ENCODE measurements at regions not wholly inside any gene's neighbourhood (a gene's known extent, or its start where the extent isn't known, plus 50 kb on each side); places are given as distances from the start of the nearest gene placed in this dataset.

GRCh38 chr12:90020436-90020835 is 311.8 kb upstream of the ATP2B1 start:
- no peak overlapping the region for H2BK5ac ChIP-seq (ENCODE audit: insufficient read length, low read length)
- H3K23me2 ChIP-seq (ENCODE audit: insufficient read length, low read depth, low read length, poor library complexity, severe bottlenecking) = no peaks in the 10 kb centered on the region
- H3K27ac ChIP-seq (ENCODE audit: insufficient read length, low read depth, low read length) = no peak overlapping the region
- H3K4me1 Mint-ChIP-seq = peaks cover 2 to 3% of the 10 kb centered on the region in 2 experiments; a peak in 1 of 4 replicates
- H3K27ac Mint-ChIP-seq = no peak overlapping the region
- TF ChIP-seq CTCF (conservative IDR thresholded peaks at IDR 0.05) = no peak
- H3K14ac ChIP-seq (ENCODE audit: insufficient read depth, low read length) = no peak overlapping the region
- no peaks in the 10 kb centered on the region for H4K20me1 ChIP-seq (ENCODE audit: control insufficient read depth, insufficient read depth, insufficient read length)
- no peaks in the 10 kb centered on the region for H3K79me2 ChIP-seq (ENCODE audit: insufficient read depth, low read length)
- H2AK5ac ChIP-seq (ENCODE audit: insufficient read length, low read length) = no peak overlapping the region
- no peak overlapping the region for H4K91ac ChIP-seq (ENCODE audit: insufficient read length, low read depth, low read length)
- no peak overlapping the region for H2BK12ac ChIP-seq (ENCODE audit: insufficient read length, low read depth, low read length)
- no peak overlapping the region for H3K23ac ChIP-seq (ENCODE audit: insufficient read length, low read depth, low read length)
- no peak overlapping the region for H4K5ac ChIP-seq (ENCODE audit: insufficient read length, low read depth, low read length)
- no peak overlapping the region for H2AFZ ChIP-seq (ENCODE audit: low read length)
- no peak for DNase-seq
- no peaks in the 10 kb centered on the region for H3K36me3 Mint-ChIP-seq (ENCODE audit: insufficient read depth in 1 of 3, low read depth in 3 of 3)
- H3K79me1 ChIP-seq (ENCODE audit: insufficient read depth, low read depth, low read length, poor library complexity, severe bottlenecking) = no peaks in the 10 kb centered on the region
- no peak overlapping the region for H3K4ac ChIP-seq (ENCODE audit: low read depth, low read length)
- no peak overlapping the region for H3T11ph ChIP-seq (ENCODE audit: low read length)
- no peak overlapping the region for H2BK15ac ChIP-seq (ENCODE audit: low read depth, low read length)
- H3K27me3 ChIP-seq (ENCODE audit: insufficient read depth, low read length) = no peaks in the 10 kb centered on the region
- H3K9ac ChIP-seq (ENCODE audit: extremely low read depth, insufficient read length, low read length) = no peak overlapping the region
- no peaks in the 10 kb centered on the region for H3K9me3 ChIP-seq (ENCODE audit: control insufficient read depth, low read depth, low read length)
- no peaks in the 10 kb centered on the region for H3K27me3 Mint-ChIP-seq (ENCODE audit: low read depth)
- H3K4me3 Mint-ChIP-seq = no peak overlapping the region
- no CpG with 5 or more reads among the region's 2 CpGs for WGBS (ENCODE audit: extremely low coverage, insufficient read length, low lambda C conversion rate)
- no peak overlapping the region for H4K8ac ChIP-seq (replicated peaks; ENCODE audit: insufficient read length, low read depth, low read length)
- no peak overlapping the region for H2BK20ac ChIP-seq (ENCODE audit: low read depth, low read length, poor library complexity, severe bottlenecking)
- no peak overlapping the region for H2BK120ac ChIP-seq (ENCODE audit: low read depth, low read length, poor library complexity, severe bottlenecking)
- H3K56ac ChIP-seq (ENCODE audit: insufficient read length, low read depth, low read length) = no peak overlapping the region
- H3K18ac ChIP-seq (ENCODE audit: insufficient read length, low read depth, low read length) = no peak overlapping the region
- H3K4me1 ChIP-seq (ENCODE audit: insufficient read depth, low read length) = no peaks in the 10 kb centered on the region
- H3K4me2 ChIP-seq (ENCODE audit: insufficient read depth, insufficient read length, low read length) = no peak overlapping the region
- H3K9me3 Mint-ChIP-seq = no peaks in the 10 kb centered on the region

Measured in H9 (cell line).